GM19452 (cell line): ENCODE measurements at regions not wholly inside any gene's neighbourhood (a gene's known extent, or its start where the extent isn't known, plus 50 kb on each side); places are given as distances from the start of the nearest gene placed in this dataset.
"Not testable (repeated sequence)": the region's sequence is repeated elsewhere in the genome, so short reads cannot be mapped to it uniquely, and the experiment has no call there.

ENCODE experiments used
- ATAC-seq: cut with Tn5 transposase; IDR thresholded peaks from one replicate; pipeline ENCODE4 v1.9.1; 2021; ENCODE audit not compliant: unreplicated experiment

DNA sequence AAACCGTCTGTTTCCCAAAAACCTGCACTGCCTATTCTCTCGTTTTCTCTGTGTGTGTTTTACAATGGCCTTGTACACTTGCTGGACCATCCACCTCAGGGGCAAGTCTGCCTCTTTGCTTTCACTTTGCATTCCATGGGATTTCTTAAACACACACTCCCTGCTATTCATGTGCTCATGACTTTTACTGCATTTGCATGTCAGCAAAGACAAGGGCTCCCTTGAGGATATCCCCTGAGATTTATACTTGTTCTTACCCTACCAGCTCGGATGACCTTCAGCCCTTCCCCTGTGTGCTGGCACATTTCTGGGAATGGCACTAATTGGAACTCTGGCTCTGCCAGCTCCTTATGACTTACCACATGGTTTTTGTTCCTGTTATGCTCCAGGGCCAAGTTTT, 386.9 kb downstream of the AMY1C start:
- no peak for ATAC-seq

- ATAC-seq = no peak
These were observed 407.0 kb downstream of the AMY1C start for GRCh38 chr1:104156738-104157137.

DNA sequence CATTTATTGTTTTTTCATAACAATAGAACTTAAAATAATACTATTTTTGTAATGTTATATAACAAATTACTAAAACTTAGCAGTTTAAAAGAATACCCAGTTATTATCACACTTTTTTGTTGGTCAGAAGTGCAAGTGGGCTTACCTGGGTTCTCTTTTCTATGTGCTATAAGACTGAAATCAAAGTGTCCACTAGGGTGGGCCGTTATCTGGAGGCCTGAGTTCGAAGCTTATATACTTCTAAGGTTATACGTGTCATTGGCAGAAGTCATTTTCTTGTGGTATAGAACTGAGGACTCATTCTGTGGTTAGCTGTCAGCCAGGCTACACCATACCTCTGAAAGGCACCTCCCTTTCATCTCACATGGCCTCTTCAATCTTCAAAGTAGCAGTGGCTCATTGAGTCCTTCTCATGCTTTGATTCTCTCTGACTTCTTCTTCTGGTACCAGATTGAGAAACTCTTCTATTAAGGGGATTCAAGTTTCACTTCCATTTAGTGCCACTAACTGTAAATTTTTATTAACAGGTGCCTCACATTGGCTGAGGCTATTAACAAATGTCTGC, 414.3 kb downstream of the AMY1C start:
- ATAC-seq = no peak

DNA sequence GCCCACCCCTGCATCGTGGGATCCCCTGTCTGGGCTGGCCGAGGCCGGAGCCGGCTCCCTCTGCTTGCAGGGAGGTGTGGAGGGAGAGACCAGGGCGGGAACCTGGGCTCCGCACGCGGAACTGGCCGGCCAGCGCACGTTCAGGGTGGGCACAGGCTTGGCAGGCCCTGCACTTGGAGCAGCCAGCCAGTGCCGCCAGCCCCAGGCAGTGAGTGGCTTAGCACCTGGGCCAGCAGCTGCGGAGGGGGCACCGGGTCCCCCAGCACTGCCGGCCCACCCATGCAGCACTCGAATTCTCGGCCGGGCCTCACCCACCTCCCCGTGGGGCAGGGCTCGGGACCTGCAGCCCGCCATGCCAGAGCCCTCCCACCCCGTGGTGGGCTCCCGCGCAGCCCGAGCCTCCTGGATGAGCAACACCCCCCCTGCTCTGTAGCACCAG, 422.6 kb downstream of the AMY1C start:
- ATAC-seq = no peak

- ATAC-seq = no peak
These were observed 432.6 kb downstream of the AMY1C start for GRCh38 chr1:104182251-104182650.

DNA sequence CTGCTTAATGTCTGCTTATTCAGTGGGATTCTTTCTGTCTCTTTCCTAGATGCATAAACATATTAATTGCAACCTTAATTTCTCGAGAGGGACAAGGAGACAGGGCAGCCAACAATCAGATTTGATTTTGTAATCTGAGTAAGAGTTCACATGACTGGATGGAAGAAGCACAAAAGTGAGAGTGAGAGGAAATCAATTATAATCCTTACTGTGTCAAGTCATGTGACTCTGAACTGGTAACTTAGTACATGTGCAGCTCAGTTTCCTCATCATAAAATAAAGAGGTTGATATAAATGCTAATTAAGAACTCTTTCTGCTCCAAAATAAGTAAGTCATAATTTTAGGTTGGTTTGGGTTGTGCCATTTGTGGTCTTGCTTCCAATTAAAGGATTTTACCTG, 439.5 kb downstream of the AMY1C start:
- no peak for ATAC-seq

GRCh38 chr1:104190821-104191220, 441.1 kb downstream of the AMY1C start:
- ATAC-seq = no peak

DNA sequence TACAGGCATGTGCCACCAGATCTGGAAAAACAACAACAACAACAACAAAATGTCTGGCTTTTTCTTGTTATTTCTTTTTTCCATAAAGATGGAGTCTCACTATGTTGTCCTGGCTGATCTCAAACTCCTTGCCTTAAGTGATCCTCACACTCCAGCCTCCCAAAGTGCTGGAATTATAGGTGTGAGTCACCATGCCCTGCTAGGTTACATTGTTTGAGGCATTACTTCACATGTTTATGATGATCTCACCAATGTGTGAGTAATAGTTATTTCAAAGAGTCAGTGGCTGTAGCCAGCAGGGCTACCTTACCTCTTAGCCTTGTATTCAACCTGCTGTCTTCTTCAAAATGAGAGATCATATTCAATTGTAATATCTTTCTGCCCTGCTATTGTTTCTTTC, 445.7 kb downstream of the AMY1C start:
- ATAC-seq = no peak

- no peak for ATAC-seq
These were observed 446.4 kb downstream of the AMY1C start for GRCh38 chr1:104196136-104196535.

GRCh38 chr1:104197516-104197915, 447.8 kb downstream of the AMY1C start:
- ATAC-seq = no peak

DNA sequence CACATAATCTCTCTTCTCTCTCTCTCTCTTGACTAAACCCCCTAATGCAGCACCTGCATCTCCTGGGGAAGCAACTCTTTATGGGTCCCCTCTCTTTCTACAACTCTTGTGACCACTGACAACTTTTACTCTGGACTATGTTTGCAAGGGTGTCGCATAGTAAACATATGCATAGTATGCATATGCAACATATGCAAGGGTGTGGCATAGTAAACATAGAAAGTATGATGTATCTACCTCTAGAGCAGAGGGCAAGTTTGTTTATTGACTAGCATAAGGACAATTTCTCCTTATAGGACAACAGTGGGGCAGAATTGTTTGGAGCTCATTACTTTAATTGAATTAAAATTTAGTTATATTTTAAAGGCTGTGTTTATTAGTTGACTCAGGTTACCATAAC, 462.5 kb downstream of the AMY1C start:
- ATAC-seq = no peak

DNA sequence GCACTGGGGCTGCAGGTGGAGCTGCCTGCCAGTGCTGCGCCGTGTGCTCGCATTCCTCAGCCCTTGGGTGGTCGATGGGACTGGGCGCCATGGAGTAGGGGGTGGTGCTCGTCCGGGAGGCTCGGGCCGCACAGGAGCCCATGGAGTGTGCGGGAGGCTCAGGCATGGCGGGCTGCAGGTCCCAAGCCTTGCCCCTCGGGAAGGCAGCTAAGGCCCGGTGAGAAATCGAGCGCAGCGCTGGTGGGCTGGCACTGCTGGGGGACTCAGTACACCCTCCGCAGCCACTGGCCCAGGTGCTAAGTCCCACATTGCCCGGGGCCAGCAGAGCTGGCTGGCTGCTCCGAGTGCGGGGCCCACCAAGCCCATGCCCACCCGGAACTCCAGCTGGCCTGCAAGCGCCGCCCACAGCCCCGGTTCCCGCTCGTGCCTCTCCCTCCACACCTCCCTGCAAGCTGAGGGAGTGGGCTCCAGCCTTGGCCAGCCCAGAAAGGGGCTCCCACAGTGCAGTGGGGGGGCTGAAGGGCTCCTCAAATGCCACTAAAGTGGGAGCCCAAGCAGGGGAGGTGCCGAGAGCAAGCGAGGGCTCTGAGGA, 467.8 kb downstream of the AMY1C start:
- not testable (repeated sequence) for ATAC-seq

GRCh38 chr1:104229860-104230259, 480.2 kb downstream of the AMY1C start:
- no peak for ATAC-seq

DNA sequence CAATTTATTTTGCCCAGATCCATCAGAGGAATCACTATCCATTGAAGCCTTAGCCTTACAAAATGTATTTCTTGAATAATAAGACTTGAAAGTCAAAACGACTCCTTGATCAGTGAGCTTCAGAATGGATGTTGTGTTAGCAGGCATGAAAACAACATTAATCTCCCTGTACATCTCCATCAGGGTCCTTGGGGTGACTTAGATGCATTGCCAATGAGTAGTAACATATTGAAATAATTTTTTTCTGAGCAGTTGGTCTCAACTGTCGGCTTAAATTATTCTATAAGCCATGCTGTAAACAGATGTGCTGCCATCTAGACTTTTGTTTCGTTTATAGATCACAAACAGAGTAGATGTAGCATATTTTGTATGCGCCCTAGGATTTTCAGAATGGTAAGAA, 482.0 kb downstream of the AMY1C start:
- no peak for ATAC-seq

DNA sequence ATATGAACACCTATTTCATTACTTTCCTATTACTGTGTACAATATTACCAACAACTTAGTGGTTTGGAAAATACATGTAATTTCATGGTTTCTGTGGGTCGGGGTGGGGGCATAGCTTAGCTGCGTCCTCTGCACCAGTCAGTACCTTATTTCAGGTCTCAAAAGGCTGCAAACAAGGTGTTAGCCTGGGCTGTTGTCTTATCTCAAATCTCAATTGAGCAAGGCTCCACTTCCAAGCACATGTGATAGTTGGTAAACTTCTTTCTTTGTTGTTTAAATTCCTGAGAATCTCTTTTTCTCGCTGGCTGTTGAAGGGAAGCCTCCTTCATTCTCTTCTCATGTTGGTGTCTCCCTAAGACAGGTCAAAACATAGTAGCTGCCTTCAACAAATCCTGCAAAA, 485.4 kb downstream of the AMY1C start:
- ATAC-seq = no peak

DNA sequence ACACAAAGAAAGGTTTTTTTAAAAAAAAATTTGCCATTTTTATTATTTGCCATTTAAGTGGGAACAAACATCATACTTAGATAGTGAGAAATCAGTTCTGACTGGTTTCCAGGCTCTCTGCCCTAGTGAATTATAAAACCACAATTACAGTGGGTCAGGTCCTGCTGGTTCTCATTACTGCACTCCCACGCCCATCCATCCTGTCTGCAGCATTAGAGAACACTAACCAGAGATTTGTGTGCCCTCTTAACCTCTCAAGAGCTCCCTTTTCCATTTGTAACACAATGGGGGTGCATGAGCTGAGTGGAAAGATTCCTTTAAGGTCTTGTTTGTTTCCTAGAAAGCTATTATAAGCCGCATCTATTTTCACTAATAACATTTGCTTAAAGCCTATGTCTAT, 489.3 kb downstream of the AMY1C start:
- no peak for ATAC-seq

- no peak for ATAC-seq
These were observed 498.7 kb downstream of the AMY1C start for GRCh38 chr1:104248385-104248784.

DNA sequence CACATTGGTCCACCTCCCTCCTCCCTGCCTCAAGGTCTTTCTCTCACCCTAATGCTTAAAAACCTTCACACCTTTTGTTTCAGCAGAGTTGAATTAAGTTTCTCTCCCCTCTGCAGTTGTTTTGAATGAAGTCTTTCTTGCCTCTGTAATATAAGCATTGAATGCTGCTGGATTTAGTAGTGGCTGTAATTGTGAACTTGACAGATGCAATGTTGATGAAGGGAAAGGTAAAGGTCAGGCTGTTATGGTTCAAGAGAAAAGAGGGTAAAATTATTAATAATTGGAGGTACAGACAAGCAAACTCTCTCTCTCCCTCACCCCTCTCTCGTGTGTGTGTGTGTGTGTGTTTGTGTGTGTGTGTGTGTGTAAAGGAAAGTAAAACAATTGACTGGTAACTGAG, 509.8 kb downstream of the AMY1C start:
- ATAC-seq = no peak

DNA sequence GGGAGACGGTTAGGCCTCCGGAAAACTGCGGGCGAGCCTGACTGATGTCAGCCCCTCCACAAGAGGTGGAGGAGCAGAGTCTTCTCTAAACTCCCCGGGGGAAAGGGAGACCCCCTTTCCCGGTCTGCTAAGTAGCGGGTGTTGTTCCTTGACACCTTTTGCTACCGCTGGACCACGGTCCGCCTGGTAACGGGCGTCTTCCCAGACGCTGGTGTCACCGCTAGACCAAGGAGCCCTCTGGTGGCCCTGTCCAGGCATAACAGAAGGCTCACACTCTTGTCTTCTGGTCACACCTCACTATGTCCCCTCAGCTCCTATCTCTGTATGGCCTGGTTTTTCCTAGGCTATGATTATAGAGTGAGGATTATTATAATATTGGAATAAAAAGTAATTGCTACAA, 513.4 kb downstream of the AMY1C start:
- ATAC-seq = not testable (repeated sequence)

DNA sequence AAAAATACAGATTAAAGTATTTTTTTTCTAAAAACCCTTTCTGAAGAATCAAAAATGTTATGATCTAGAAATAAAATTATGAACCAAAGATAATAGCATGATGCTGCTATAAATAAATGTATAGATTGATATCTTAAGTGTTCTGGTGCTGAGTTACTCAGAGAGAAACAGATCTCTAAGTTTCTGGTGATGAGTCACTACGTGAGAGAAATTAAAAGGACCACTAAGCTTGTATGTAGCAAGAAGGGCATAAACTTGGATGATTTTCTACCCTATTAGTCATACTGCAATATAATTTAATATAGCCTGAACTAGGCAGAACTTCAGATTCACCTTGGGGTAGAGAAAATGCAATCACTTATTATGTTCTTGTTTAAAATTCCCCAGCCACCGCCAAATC, 514.8 kb downstream of the AMY1C start:
- ATAC-seq = no peak

- ATAC-seq = no peak
These were observed 515.5 kb downstream of the AMY1C start for GRCh38 chr1:104265163-104265562.

DNA sequence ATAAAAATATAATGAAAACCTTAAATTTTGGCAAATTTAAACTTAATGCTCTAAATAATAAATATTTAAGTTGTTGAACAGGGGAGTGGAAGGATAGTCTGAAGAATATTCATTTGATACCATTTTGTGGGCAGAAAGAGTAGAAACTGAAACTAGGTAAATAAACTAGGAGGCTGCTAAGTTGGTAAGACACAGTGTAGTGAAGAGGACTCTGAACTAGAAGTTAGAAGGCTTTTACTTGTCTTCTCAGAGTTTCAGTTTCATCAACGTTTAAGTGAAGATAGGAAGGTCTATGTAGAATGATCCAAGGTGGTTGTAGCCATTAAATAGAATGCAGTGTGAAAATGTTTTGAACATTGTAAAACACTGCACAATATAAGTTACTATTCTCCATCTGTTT, 516.9 kb downstream of the AMY1C start:
- no peak for ATAC-seq

GRCh38 chr1:104288322-104288721, 538.6 kb downstream of the AMY1C start:
- not testable (repeated sequence) for ATAC-seq
